Colon (tissue), 2 donors: ENCODE measurements at regions not wholly inside any gene's neighbourhood (a gene's known extent, or its start where the extent isn't known, plus 50 kb on each side); places are given as distances from the start of the nearest gene placed in this dataset.
"Not testable (repeated sequence)": the region's sequence is repeated elsewhere in the genome, so short reads cannot be mapped to it uniquely, and the experiment has no call there.

Source experiments
- FAIRE-seq: peaks from 2 replicates; lab custom pipeline; 2012; peaks lifted over from hg19 to GRCh38; lab: Jason Lieb, UNC
- donor health status: control.
- donor health status: control.

GRCh38 chr17:31748881-31749280 lies 110.2 kb downstream of the COPRS start:
- FAIRE-seq: no peak

GRCh38 chr17:31746884-31747495 lies 112.1 kb downstream of the COPRS start:
- no peak for FAIRE-seq

GRCh38 chr17:31745964-31746600 lies 113.0 kb downstream of the COPRS start:
- no peak for FAIRE-seq

- no peak for FAIRE-seq
Measured at GRCh38 chr17:31744511-31744951, 114.5 kb downstream of the COPRS start.

GRCh38 chr17:31743797-31744196 lies 115.2 kb downstream of the COPRS start:
- no peak for FAIRE-seq

GRCh38 chr17:31741371-31741770 lies 117.7 kb downstream of the COPRS start:
- no peak for FAIRE-seq

- no peak for FAIRE-seq
Measured at GRCh38 chr17:31740611-31741082, 118.4 kb downstream of the COPRS start.

GRCh38 chr17:31738996-31739699 lies 119.9 kb downstream of the COPRS start:
- no peak for FAIRE-seq

- no peak for FAIRE-seq
Measured at GRCh38 chr17:31738488-31738887, 120.6 kb downstream of the COPRS start.

- FAIRE-seq: no peak
Measured at GRCh38 chr17:31738067-31738466, 121.0 kb downstream of the COPRS start.

GRCh38 chr17:31736855-31737625 lies 122.0 kb downstream of the COPRS start:
- no peak for FAIRE-seq

GRCh38 chr17:31733326-31733725 lies 125.7 kb downstream of the COPRS start:
- FAIRE-seq: no peak

- FAIRE-seq: not testable (repeated sequence)
Measured at GRCh38 chr17:31731585-31732154, 127.4 kb downstream of the COPRS start.

- no peak for FAIRE-seq
Measured at GRCh38 chr17:31731118-31731517, 127.9 kb downstream of the COPRS start.

GRCh38 chr17:31726980-31727427 lies 132.0 kb downstream of the COPRS start:
- FAIRE-seq: no peak

GRCh38 chr17:31724619-31725018 lies 134.4 kb downstream of the COPRS start:
- no peak for FAIRE-seq

GRCh38 chr17:31724026-31724425 lies 135.0 kb downstream of the COPRS start:
- FAIRE-seq: no peak

GRCh38 chr17:31722251-31723056 lies 136.6 kb downstream of the COPRS start:
- FAIRE-seq: no peak

- no peak for FAIRE-seq
Measured at GRCh38 chr17:31721291-31722025, 137.6 kb downstream of the COPRS start.

GRCh38 chr17:31717251-31717650 lies 141.8 kb downstream of the COPRS start:
- FAIRE-seq: not testable (repeated sequence)
